A549 (cell line): ENCODE measurements at regions not wholly inside any gene's neighbourhood (a gene's known extent, or its start where the extent isn't known, plus 50 kb on each side); places are given as distances from the start of the nearest gene placed in this dataset.

ENCODE experiments used
- ATAC-seq, 2 experiments: fragments of 200-7000 bp in 1 of 2; fragments of >200 bp in 1 of 2; cut with Nextera tagmentation in 1 of 2; cut with Tn5 transposase in 1 of 2; 3 replicates each; pipeline versions ENCODE4 v1.8.0 to v1.9.1; 2018 to 2020; ENCODE audit warnings: mild to moderate bottlenecking in 1 of 2, moderate library complexity in 1 of 2
- CTCF ChIA-PET: fragments of 300-600 bp; sonication (Branson Sonifier 250); formaldehyde crosslinking; extraction: SDS; loops from one replicate; lab custom pipeline; 2021; ENCODE audit warnings: antibody characterized with exemption, inconsistent platforms; lab: Yijun Ruan, JAX
- POLR2A ChIA-PET: fragments of 350-600 bp; formaldehyde crosslinking; extraction: SDS; loops from one replicate; lab custom pipeline; 2021; ENCODE audit warnings: antibody characterized with exemption, inconsistent platforms; lab: Yijun Ruan, JAX
- DNase-seq, 2 experiments: peaks; one replicate each; pipeline versions ENCODE4 v3.0.0 to v3.0.0-alpha.2; 2011 to 2016; ENCODE audit warnings: low read depth in 1 of 2, low spot score in 1 of 2
- FAIRE-seq: peaks from 2 replicates; lab custom pipeline; 2011; peaks lifted over from hg19 to GRCh38; lab: Jason Lieb, UNC
- H3K27ac ChIP-seq, 2 experiments: fragments of >200 bp; sonication (Bioruptor Twin); formaldehyde crosslinking; 3 replicates each; pipeline ENCODE4 v1.5.1; 2016 to 2017
- H3K4me1 ChIP-seq: fragments of >200 bp; sonication (Bioruptor Twin); formaldehyde crosslinking; 3 replicates; pipeline ENCODE4 v1.6.1; 2016
- H3K4me2 ChIP-seq: fragments of >200 bp; sonication (Bioruptor Twin); formaldehyde crosslinking; 3 replicates; pipeline ENCODE4 v1.6.1; 2016
- H3K4me3 ChIP-seq: fragments of >200 bp; sonication (Bioruptor Twin); formaldehyde crosslinking; 3 replicates; pipeline ENCODE4 v1.5.1; 2016
- H3K9me3 ChIP-seq: fragments of >200 bp; sonication (Bioruptor Twin); formaldehyde crosslinking; 3 replicates; pipeline ENCODE4 v1.6.1; 2016
- CBX2 ChIP-seq: fragments of 200-600 bp; sonication (generic); IDR thresholded peaks from 2 replicates; pipeline ENCODE4 v1.6.1; 2016; ENCODE audit warnings: low read depth, mild to moderate bottlenecking, borderline replicate concordance
- CHD2 ChIP-seq: fragments of 150-350 bp; IDR thresholded peaks from 2 replicates; pipeline ENCODE4 v1.6.1; 2014; ENCODE audit warnings: low read length; ENCODE audit not compliant: partially characterized antibody
- CHD4 ChIP-seq: fragments of 200-600 bp; sonication (generic); IDR thresholded peaks from 2 replicates; pipeline ENCODE4 v1.6.1; 2016; ENCODE audit warnings: antibody characterized with exemption, mild to moderate bottlenecking, borderline replicate concordance
- EHF ChIP-seq: fragments of 250-450 bp; sonication (Bioruptor Pico); IDR thresholded peaks from 2 replicates; pipeline ENCODE4 v1.5.0; 2020; ENCODE audit warnings: mild to moderate bottlenecking
- EHMT2 ChIP-seq: fragments of 200-600 bp; sonication (generic); IDR thresholded peaks from 2 replicates; pipeline ENCODE4 v1.6.1; 2016; ENCODE audit warnings: antibody characterized with exemption, low read depth, mild to moderate bottlenecking, moderate library complexity
- ELK1 ChIP-seq: fragments of 150-350 bp; IDR thresholded peaks from 2 replicates; pipeline ENCODE4 v1.6.1; 2014; ENCODE audit warnings: low read depth, mild to moderate bottlenecking, low read length
- FOSB ChIP-seq: fragments of 250-450 bp; sonication (Bioruptor Pico); IDR thresholded peaks from 2 replicates; pipeline ENCODE4 v1.5.0; 2020; ENCODE audit warnings: mild to moderate bottlenecking, moderate library complexity
- FOSL2 ChIP-seq, 2 experiments: fragments of 450-650 bp in 1 of 2; fragments of >200 bp in 1 of 2; sonication (Bioruptor Twin) in 1 of 2; formaldehyde crosslinking; IDR thresholded peaks; 2 replicates each; pipeline versions ENCODE4 v1.5.0 to v1.6.1; 2016 to 2020; ENCODE audit warnings: mild to moderate bottlenecking in 1 of 2, moderate library complexity in 1 of 2
- GATA3 ChIP-seq: IDR thresholded peaks from 2 replicates; pipeline ENCODE4 v1.6.1; 2012; ENCODE audit warnings: borderline replicate concordance
- HDAC2 ChIP-seq: fragments of 200-600 bp; sonication (generic); IDR thresholded peaks from 2 replicates; pipeline ENCODE4 v1.6.1; 2016
- HOXA7 ChIP-seq: fragments of 250-450 bp; sonication (Bioruptor Pico); IDR thresholded peaks from 2 replicates; pipeline ENCODE4 v1.5.0; 2020; ENCODE audit warnings: mild to moderate bottlenecking, moderate library complexity
- HOXB5 ChIP-seq: fragments of 250-450 bp; sonication (Bioruptor Pico); IDR thresholded peaks from 2 replicates; pipeline ENCODE4 v1.5.0; 2020; ENCODE audit warnings: mild to moderate bottlenecking, moderate library complexity
- JUNB ChIP-seq: fragments of >200 bp; sonication (Bioruptor Twin); formaldehyde crosslinking; IDR thresholded peaks from 2 replicates; pipeline ENCODE4 v1.6.1; 2016
- MAX ChIP-seq: IDR thresholded peaks from 2 replicates; pipeline ENCODE4 v1.6.1; 2012
- MYC ChIP-seq: IDR thresholded peaks from 2 replicates; pipeline ENCODE4 v1.6.1; 2012; ENCODE audit warnings: mild to moderate bottlenecking, inconsistent platforms, low read length, improper control_type of control experiment, borderline replicate concordance
- NFE2L2 ChIP-seq: fragments of 150-350 bp; conservative IDR thresholded peaks from 2 replicates; pipeline ENCODE4 v1.6.1; 2014; ENCODE audit warnings: low read length
- NPAS2 ChIP-seq: fragments of 250-450 bp; sonication (Bioruptor Pico); IDR thresholded peaks from 2 replicates; pipeline ENCODE4 v1.8.0; 2022; ENCODE audit warnings: mild to moderate bottlenecking, moderate library complexity, borderline replicate concordance
- NR3C1 ChIP-seq: fragments of >200 bp; sonication (Bioruptor Twin); formaldehyde crosslinking; IDR thresholded peaks from 3 replicates; pipeline ENCODE4 v1.6.1; 2017
- POLR2AphosphoS2 ChIP-seq: conservative IDR thresholded peaks from 2 replicates; pipeline ENCODE4 v1.6.1; 2012; ENCODE audit warnings: low read length, improper control_type of control experiment, inconsistent platforms
- RAD21 ChIP-seq, 2 experiments: fragments of >200 bp in 1 of 2; sonication (Bioruptor Twin) in 1 of 2; formaldehyde crosslinking in 1 of 2; IDR thresholded peaks in 1 of 2; conservative IDR thresholded peaks in 1 of 2; 2 replicates in 1 of 2; 3 replicates in 1 of 2; pipeline ENCODE4 v1.6.1; 2012 to 2018; ENCODE audit warnings: inconsistent platforms in 1 of 2
- RARB ChIP-seq: fragments of 250-450 bp; sonication (Bioruptor Pico); IDR thresholded peaks from 2 replicates; pipeline ENCODE4 v1.8.0; 2021; ENCODE audit warnings: mild to moderate bottlenecking, moderate library complexity
- ZSCAN20 ChIP-seq: fragments of 250-450 bp; sonication (Bioruptor Pico); IDR thresholded peaks from 2 replicates; pipeline ENCODE4 v1.8.0; 2022; ENCODE audit warnings: mild to moderate bottlenecking, moderate library complexity
- WGBS: methylation state at CpG from one replicate; pipeline ENCODE4 v1.1.6; 2017; ENCODE audit errors: missing lambda C conversion rate; 5-methylcytosine and 5-hydroxymethylcytosine counted together
- TF ChIP-seq, protein P1 (sequence below): fragments of 200-600 bp; sonication (generic); IDR thresholded peaks from 2 replicates; pipeline ENCODE4 v1.6.1; 2016; ENCODE audit warnings: antibody characterized with exemption, mild to moderate bottlenecking, moderate library complexity
- TF ChIP-seq, protein P2 (sequence below): fragments of >200 bp; sonication (Bioruptor Twin); formaldehyde crosslinking; IDR thresholded peaks from 2 replicates; pipeline ENCODE4 v1.6.1; 2016

DNA sequence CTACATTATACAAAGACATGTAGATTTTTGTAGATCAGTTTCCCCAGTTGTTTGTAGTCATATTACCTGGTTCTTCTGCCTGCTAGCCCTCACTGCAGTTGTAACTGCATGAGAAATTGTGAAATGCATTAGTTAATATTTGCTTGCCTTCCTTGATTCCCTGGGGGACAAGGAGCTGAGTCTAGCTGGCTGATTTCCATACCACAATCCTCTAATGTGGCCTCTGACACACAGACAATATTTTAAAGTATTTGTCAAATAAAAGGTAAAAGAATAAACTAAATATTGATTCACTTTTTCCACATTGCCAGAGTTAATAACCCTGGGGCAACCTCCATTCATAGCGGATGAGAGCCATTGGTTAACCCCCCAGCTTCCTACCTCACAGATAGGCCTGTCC is 128.8 kb upstream of the TMEM132C start:
- FAIRE-seq = no peak
- DNase-seq = no peak
- Histone ChIP-seq H3K27ac (no peak overlapping the region), H3K4me1 (no peaks in the 10 kb centered on the region), H3K4me3 (no peak overlapping the region), H3K4me2 (no peak overlapping the region), H3K9me3 (no peaks in the 10 kb centered on the region)
- TF ChIP-seq, protein P1, sequence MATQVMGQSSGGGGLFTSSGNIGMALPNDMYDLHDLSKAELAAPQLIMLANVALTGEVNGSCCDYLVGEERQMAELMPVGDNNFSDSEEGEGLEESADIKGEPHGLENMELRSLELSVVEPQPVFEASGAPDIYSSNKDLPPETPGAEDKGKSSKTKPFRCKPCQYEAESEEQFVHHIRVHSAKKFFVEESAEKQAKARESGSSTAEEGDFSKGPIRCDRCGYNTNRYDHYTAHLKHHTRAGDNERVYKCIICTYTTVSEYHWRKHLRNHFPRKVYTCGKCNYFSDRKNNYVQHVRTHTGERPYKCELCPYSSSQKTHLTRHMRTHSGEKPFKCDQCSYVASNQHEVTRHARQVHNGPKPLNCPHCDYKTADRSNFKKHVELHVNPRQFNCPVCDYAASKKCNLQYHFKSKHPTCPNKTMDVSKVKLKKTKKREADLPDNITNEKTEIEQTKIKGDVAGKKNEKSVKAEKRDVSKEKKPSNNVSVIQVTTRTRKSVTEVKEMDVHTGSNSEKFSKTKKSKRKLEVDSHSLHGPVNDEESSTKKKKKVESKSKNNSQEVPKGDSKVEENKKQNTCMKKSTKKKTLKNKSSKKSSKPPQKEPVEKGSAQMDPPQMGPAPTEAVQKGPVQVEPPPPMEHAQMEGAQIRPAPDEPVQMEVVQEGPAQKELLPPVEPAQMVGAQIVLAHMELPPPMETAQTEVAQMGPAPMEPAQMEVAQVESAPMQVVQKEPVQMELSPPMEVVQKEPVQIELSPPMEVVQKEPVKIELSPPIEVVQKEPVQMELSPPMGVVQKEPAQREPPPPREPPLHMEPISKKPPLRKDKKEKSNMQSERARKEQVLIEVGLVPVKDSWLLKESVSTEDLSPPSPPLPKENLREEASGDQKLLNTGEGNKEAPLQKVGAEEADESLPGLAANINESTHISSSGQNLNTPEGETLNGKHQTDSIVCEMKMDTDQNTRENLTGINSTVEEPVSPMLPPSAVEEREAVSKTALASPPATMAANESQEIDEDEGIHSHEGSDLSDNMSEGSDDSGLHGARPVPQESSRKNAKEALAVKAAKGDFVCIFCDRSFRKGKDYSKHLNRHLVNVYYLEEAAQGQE = no peak
- no peak for TF ChIP-seq ZSCAN20 (CRISPR knock-in tag)
- TF ChIP-seq MYC = no peak
- TF ChIP-seq NR3C1 = no peak
- ChIA-PET POLR2A (no interaction called here), CTCF (no interaction called here)
- ATAC-seq = no peak
- WGBS = 0% methylated on average over 1 of the region's 1 CpG

DNA sequence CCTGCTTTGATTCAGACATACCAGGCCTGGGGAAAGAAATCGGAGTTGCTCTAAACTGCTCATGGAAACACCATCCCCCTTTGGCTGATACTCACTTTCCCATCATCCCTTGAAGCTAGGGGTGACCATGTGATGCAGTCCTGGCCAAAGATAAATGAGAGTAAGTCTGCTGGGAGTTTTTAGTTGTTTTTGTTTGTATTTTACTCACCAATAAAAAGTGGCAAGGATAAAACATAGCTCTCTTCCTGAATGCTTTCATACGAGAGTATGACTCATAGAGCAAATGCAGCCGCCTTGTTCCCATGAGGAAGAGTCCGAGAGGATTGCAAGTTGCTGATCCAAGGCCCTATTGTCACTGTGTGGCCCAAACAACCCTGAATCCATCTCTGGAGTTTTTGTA is 126.4 kb upstream of the TMEM132C start:
- peaks cover under 1% of the 10 kb centered on the region; the same call in 1 of the 3 replicates for H3K9me3 ChIP-seq
- H3K4me3 ChIP-seq = no peak overlapping the region
- ChIA-PET CTCF (no interaction called here), POLR2A (no interaction called here)
- H3K4me2 ChIP-seq = no peak overlapping the region
- 1% methylated on average over 4 of the region's 4 CpGs for WGBS
- peak in 1 of 2 experiments; percentile 51; a peak in 2 of 6 replicates for ATAC-seq
- no peak for TF ChIP-seq FOSL2 (IDR thresholded peaks at IDR 0.05)
- peak; percentile 17; the same call in 1 of the 2 replicates for TF ChIP-seq FOSL2 (CRISPR knock-in tag; IDR thresholded peaks at IDR 0.05)
- no peak for TF ChIP-seq RAD21 (conservative IDR thresholded peaks at IDR 0.05 in 1 of 2, IDR thresholded peaks at IDR 0.05 in 1 of 2)
- no peak for FAIRE-seq
- no peaks in the 10 kb centered on the region for H3K4me1 ChIP-seq
- peak in 1 of 2 experiments; percentile 36 for DNase-seq
- no peak overlapping the region for H3K27ac ChIP-seq

DNA sequence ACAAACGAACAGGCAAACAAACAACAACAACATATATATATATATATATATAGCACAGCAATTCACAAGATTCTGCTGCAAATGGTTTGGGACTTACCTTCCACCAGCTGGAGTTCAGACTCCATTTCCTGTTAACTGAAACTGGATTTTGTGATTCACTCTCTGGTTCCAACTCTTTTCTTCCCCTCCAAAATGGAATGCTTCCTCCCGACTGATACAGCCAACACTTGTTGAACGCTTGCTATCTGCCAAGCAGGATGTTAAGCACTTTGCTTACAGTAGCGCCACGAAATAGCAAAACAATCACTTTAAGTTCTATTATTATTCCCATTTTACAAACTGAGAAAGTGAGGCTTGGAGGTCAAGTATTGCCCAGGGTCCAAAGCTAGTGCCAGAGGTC is 116.0 kb upstream of the TMEM132C start:
- TF ChIP-seq MAX (no peak), CHD4 (no peak), EHMT2 (no peak), POLR2AphosphoS2 (no peak), NFE2L2 (no peak), EHF (CRISPR knock-in tag) (no peak), FOSB (CRISPR knock-in tag) (no peak), HDAC2 (no peak), HOXA7 (CRISPR knock-in tag) (no peak), RARB (CRISPR knock-in tag) (no peak), HOXB5 (CRISPR knock-in tag) (no peak), GATA3 (no peak), MYC (no peak), CBX2 (no peak), NPAS2 (CRISPR knock-in tag) (no peak), ELK1 (no peak), JUNB (no peak), CHD2 (no peak)
- TF ChIP-seq, protein P2, sequence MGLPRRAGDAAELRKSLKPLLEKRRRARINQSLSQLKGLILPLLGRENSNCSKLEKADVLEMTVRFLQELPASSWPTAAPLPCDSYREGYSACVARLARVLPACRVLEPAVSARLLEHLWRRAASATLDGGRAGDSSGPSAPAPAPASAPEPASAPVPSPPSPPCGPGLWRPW = no peak
- TF ChIP-seq, all 56 proteins: peak for 0
- FAIRE-seq (no peak), ATAC-seq (no peak), DNase-seq (no peak)
- CTCF ChIA-PET = no interaction called here
- POLR2A ChIA-PET = no interaction called here
- Histone ChIP-seq H3K27ac (no peak overlapping the region), H3K9me3 (peaks cover 3% of the 10 kb centered on the region; the same call in 2 of the 3 replicates), H3K4me2 (no peak overlapping the region), H3K4me3 (no peak overlapping the region), H3K4me1 (no peaks in the 10 kb centered on the region)
- WGBS = 6% methylated on average over 5 of the region's 5 CpGs
